HFFc6 (cell line): ENCODE measurements at regions not wholly inside any gene's neighbourhood (a gene's known extent, or its start where the extent isn't known, plus 50 kb on each side); places are given as distances from the start of the nearest gene placed in this dataset.
A peak's percentile ranks its signal among the peaks of the same experiment; 100 is the strongest.

Experiments
- DNase-seq: peaks from one replicate; pipeline ENCODE4 v3.0.0-alpha.2; 2018
- H3K27ac Mint-ChIP-seq: 2 replicates; pipeline ENCODE4 v1.8.0; 2020; ENCODE audit warnings: mild to moderate bottlenecking, mixed read lengths
- H3K27me3 Mint-ChIP-seq: 2 replicates; pipeline ENCODE4 v1.8.0; 2021; ENCODE audit warnings: mild to moderate bottlenecking, moderate library complexity, mixed read lengths; ENCODE audit not compliant: insufficient read depth
- H3K36me3 Mint-ChIP-seq: 2 replicates; pipeline ENCODE4 v1.8.0; 2021; ENCODE audit warnings: low read depth, mixed read lengths
- H3K4me1 Mint-ChIP-seq: 2 replicates; pipeline ENCODE4 v1.8.0; 2020; ENCODE audit warnings: low read depth, mixed read lengths
- H3K4me3 Mint-ChIP-seq: 2 replicates; pipeline ENCODE4 v1.8.0; 2020; ENCODE audit warnings: mild to moderate bottlenecking, moderate library complexity, mixed read lengths
- H3K9me3 Mint-ChIP-seq: 2 replicates; pipeline ENCODE4 v1.8.0; 2020; ENCODE audit warnings: mild to moderate bottlenecking, mixed read lengths
- TF ChIP-seq, protein P1 (sequence below): fragments of 200-600 bp; sonication (generic); IDR thresholded peaks from 2 replicates; pipeline ENCODE4 v1.5.0; 2021; ENCODE audit warnings: antibody characterized with exemption, mild to moderate bottlenecking

DNA sequence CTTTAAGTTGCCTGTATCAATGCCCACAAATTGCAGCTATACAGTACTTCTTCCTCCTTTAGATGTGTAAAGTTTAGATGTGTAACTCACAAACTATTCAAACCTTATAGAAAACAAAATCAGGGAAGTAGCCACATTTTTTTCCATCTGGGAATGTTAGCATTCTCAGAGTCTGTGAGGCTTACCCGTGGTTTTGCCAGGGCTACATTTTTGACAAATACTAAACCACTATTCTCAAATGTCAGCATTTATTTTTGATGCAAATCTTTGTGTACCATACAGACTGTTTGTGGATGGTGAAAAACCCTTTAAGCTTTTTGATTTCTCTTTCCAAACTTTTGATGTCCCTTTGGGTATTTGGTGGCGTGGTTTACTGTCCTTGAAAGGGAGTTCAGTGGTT lies 216.4 kb downstream of the POSTN start:
- H3K4me1 Mint-ChIP-seq = peaks cover 50% of the 10 kb centered on the region

DNA sequence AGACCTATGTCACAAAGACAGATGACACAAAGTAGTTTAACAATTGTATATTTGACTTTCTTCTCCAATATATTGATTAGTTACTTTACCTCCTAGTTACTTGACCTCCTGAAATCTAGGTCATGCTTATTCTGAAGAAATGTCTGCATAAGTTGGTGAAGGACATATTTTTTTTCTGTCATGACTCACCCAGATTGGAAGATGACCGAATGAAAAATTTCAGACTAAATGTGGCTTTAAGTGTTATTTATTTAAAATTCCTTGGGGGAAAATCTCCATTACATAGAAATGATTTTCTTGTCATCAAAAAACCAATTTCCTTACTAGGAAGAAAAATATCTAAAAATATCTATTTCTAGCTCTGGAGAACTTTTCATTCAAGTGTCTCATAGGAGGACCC lies 217.1 kb downstream of the POSTN start:
- Mint-ChIP-seq H3K4me3 (no peak overlapping the region), H3K9me3 (no peaks in the 10 kb centered on the region), H3K27ac (no peak overlapping the region), H3K27me3 (no peaks in the 10 kb centered on the region), H3K36me3 (peaks cover 4% of the 10 kb centered on the region; the same call in 1 of the 2 replicates), H3K4me1 (peaks cover 43% of the 10 kb centered on the region)
- TF ChIP-seq, protein P1, sequence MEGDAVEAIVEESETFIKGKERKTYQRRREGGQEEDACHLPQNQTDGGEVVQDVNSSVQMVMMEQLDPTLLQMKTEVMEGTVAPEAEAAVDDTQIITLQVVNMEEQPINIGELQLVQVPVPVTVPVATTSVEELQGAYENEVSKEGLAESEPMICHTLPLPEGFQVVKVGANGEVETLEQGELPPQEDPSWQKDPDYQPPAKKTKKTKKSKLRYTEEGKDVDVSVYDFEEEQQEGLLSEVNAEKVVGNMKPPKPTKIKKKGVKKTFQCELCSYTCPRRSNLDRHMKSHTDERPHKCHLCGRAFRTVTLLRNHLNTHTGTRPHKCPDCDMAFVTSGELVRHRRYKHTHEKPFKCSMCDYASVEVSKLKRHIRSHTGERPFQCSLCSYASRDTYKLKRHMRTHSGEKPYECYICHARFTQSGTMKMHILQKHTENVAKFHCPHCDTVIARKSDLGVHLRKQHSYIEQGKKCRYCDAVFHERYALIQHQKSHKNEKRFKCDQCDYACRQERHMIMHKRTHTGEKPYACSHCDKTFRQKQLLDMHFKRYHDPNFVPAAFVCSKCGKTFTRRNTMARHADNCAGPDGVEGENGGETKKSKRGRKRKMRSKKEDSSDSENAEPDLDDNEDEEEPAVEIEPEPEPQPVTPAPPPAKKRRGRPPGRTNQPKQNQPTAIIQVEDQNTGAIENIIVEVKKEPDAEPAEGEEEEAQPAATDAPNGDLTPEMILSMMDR = no peak
- DNase-seq = no peak

More for the DNA sequence above, 216.4 kb downstream of the POSTN start:
- H3K36me3 Mint-ChIP-seq = peaks cover 4% of the 10 kb centered on the region; the same call in 1 of the 2 replicates
- no peaks in the 10 kb centered on the region for H3K27me3 Mint-ChIP-seq
- no peak for DNase-seq
- no peak overlapping the region for H3K27ac Mint-ChIP-seq
- H3K4me3 Mint-ChIP-seq = no peak overlapping the region
- H3K9me3 Mint-ChIP-seq = no peaks in the 10 kb centered on the region
- TF ChIP-seq, protein P1 = no peak

DNA sequence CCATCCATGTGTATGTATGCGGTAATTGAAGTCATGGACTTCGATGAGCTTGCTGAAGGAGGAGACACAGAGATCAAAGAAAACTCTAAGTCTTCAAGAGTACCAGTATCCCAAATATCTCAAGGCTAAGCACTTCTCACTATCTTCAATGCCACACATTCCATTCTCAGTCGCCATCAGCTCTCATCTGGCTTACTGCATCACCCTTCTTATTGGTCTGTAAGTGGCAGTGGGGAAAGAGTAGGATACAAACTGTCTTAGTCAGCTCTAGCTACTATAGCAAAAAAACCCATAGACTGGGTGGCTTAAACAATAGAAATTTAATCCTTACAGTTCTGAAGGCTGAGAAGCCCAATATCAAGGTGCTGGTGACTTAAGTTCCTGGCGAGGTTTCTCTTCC lies 218.7 kb downstream of the POSTN start:
- H3K36me3 Mint-ChIP-seq = no peaks in the 10 kb centered on the region
- DNase-seq = no peak
- no peak overlapping the region for H3K27ac Mint-ChIP-seq
- H3K27me3 Mint-ChIP-seq = no peaks in the 10 kb centered on the region
- peaks cover 33% of the 10 kb centered on the region for H3K4me1 Mint-ChIP-seq
- TF ChIP-seq, protein P1 = no peak
- H3K9me3 Mint-ChIP-seq = no peaks in the 10 kb centered on the region
- no peak overlapping the region for H3K4me3 Mint-ChIP-seq

DNA sequence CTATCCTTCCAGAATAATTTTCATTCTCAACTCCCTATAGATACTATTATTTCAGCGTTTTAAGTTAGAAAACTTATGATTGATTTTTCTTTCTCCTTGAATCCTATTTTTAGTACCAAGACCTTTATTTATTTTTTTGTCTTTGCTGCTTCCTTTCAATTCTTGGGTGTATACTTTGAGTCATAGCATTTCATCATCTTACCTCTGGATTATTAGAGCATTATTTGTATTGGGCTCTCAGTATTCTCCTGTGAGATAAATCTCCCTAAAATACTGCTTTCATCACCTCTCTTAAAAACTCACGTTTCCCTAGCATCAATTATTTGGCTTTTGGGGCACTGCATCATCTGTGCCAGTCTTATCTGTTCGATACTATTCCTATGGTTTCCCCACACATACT lies 222.8 kb downstream of the POSTN start:
- DNase-seq = no peak
- H3K27me3 Mint-ChIP-seq = no peaks in the 10 kb centered on the region
- H3K4me1 Mint-ChIP-seq = no peaks in the 10 kb centered on the region
- no peak overlapping the region for H3K27ac Mint-ChIP-seq
- no peak overlapping the region for H3K4me3 Mint-ChIP-seq
- H3K36me3 Mint-ChIP-seq = no peaks in the 10 kb centered on the region
- H3K9me3 Mint-ChIP-seq = no peaks in the 10 kb centered on the region
- TF ChIP-seq, protein P1 = no peak

DNA sequence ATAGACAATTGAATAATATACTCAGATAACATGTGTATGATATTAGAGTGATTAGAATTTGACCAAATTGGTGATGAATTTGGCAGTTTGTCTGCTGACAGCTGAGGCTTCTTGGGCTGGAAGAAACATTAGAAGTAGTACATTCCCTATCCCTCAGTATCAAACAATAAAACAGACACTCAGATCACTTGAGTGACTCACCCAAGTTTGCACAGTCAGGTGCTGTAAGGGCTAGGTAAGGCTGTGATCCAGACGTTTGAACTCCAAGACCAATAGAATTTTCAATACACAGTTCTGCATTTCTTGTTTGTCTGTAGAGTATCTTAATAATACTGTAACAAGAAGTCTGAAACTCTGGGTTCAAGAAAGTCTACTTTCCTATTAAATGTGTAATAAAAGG lies 223.5 kb downstream of the POSTN start:
- peaks cover 2% of the 10 kb centered on the region for H3K4me1 Mint-ChIP-seq
- TF ChIP-seq, protein P1 = no peak
- no peak for DNase-seq
- H3K36me3 Mint-ChIP-seq = no peaks in the 10 kb centered on the region
- H3K27me3 Mint-ChIP-seq = no peaks in the 10 kb centered on the region
- H3K9me3 Mint-ChIP-seq = no peaks in the 10 kb centered on the region
- no peak overlapping the region for H3K27ac Mint-ChIP-seq
- H3K4me3 Mint-ChIP-seq = no peak overlapping the region

DNA sequence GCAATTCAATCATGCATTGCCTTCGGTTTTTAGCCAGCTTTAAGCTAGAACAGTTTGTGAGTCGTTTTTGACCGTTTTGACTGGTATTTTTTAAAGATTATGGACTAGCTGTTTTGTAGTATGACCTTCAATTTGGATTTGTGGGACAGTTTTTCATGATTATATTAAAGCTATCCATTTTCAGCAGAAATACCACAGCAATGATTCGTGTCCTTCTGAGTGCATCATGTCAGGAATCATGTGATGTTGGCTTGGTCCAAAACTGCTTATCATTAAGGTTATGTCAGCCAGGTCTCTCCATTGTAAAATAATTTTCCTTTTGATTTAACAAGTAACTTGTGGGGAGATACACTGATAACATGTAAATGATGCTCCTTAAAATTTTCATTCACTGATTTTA lies 229.0 kb downstream of the POSTN start:
- Mint-ChIP-seq H3K36me3 (no peaks in the 10 kb centered on the region), H3K4me3 (no peak overlapping the region), H3K27ac (no peak overlapping the region), H3K27me3 (no peaks in the 10 kb centered on the region), H3K4me1 (peaks cover 11% of the 10 kb centered on the region), H3K9me3 (no peaks in the 10 kb centered on the region)
- TF ChIP-seq, protein P1 = no peak
- DNase-seq = peak; percentile 25
